IMR-90 (cell line): ENCODE measurements at regions not wholly inside any gene's neighbourhood (a gene's known extent, or its start where the extent isn't known, plus 50 kb on each side); places are given as distances from the start of the nearest gene placed in this dataset.

ENCODE experiments used
- BHLHE40 ChIP-seq: fragments of 150-350 bp; IDR thresholded peaks from 2 replicates; pipeline ENCODE4 v1.6.1; 2016; ENCODE audit warnings: mild to moderate bottlenecking, low read depth, low read length
- CEBPB ChIP-seq: IDR thresholded peaks from 2 replicates; pipeline ENCODE4 v1.6.1; 2012; ENCODE audit warnings: low read depth, low read length, improper control_type of control experiment
- CTCF ChIP-seq: conservative IDR thresholded peaks from 2 replicates; pipeline ENCODE4 v1.5.1; 2012; ENCODE audit warnings: mild to moderate bottlenecking, low read depth, low read length, improper control_type of control experiment
- ELK1 ChIP-seq: fragments of 150-350 bp; IDR thresholded peaks from 2 replicates; pipeline ENCODE4 v1.6.1; 2016; ENCODE audit warnings: low read depth, mild to moderate bottlenecking, low read length, moderate library complexity, borderline replicate concordance
- FOS ChIP-seq: fragments of 150-350 bp; IDR thresholded peaks from 2 replicates; pipeline ENCODE4 v1.6.1; 2016; ENCODE audit warnings: low read depth, low read length
- MXI1 ChIP-seq: IDR thresholded peaks from 2 replicates; pipeline ENCODE4 v1.6.1; 2012; ENCODE audit warnings: low read depth, mild to moderate bottlenecking, low read length, moderate library complexity, borderline replicate concordance
- NFE2L2 ChIP-seq: fragments of 150-350 bp; IDR thresholded peaks from 2 replicates; pipeline ENCODE4 v1.6.1; 2016; ENCODE audit warnings: low read depth, mild to moderate bottlenecking, low read length
- POLR2A ChIP-seq: IDR thresholded peaks from 2 replicates; pipeline ENCODE4 v1.6.1; 2012; ENCODE audit warnings: mild to moderate bottlenecking, low read depth, low read length
- RAD21 ChIP-seq: IDR thresholded peaks from 2 replicates; pipeline ENCODE4 v1.6.1; 2012; ENCODE audit warnings: low read length, improper control_type of control experiment
- RFX5 ChIP-seq: IDR thresholded peaks from 2 replicates; pipeline ENCODE4 v1.8.0; 2012; ENCODE audit warnings: low read depth, mild to moderate bottlenecking, low read length, moderate library complexity
- USF2 ChIP-seq: fragments of 150-350 bp; IDR thresholded peaks from 2 replicates; pipeline ENCODE4 v1.6.1; 2017; ENCODE audit warnings: mild to moderate bottlenecking, antibody characterized with exemption, low read length, low read depth

GRCh38 chr6:184161-184700, 108.1 kb upstream of the DUSP22 start:
- TF ChIP-seq POLR2A (no peak), CTCF (no peak), CEBPB (no peak), RAD21 (no peak), USF2 (no peak), ELK1 (no peak), MXI1 (no peak), NFE2L2 (no peak), RFX5 (no peak), BHLHE40 (no peak), FOS (no peak)
